ENCODE measurements at regions not wholly inside any gene's neighbourhood (a gene's known extent, or its start where the extent isn't known, plus 50 kb on each side); places are given as distances from the start of the nearest gene placed in this dataset.

DNA sequence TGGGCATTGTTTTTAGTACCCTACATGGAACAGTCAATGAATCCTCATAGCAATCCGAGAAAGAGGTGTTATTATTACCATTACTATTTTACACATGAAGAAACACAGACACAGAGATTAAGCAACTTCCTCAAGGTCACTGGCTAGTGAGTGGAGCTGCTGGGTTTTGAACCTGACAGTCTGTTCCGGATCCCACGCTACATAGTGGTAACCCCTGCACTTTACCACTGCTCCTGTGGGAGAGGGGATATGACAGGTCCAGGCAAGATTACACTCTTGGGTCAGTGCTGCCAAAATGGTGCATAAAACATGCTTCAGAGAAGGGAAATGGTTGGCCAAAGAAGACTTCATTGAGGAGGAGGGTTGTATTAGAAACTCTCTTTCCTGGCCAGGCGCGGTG lies 185.7 kb downstream of the XPNPEP1 start:
- H3K9me3 Mint-ChIP-seq (ENCODE audit: insufficient read depth), result no peaks in the 10 kb centered on the region
- peaks cover 0 to 4% (median 0%) of the 10 kb centered on the region in 3 donors for H3K9me3 ChIP-seq (ENCODE audit: control extremely low read depth in 1 of 3, control insufficient read depth in 2 of 3, insufficient read depth in 1 of 3, low read length in 2 of 3)
- 100% methylated on average over 3 of the region's 5 CpGs for WGBS (ENCODE audit: insufficient coverage)
- no peak overlapping the region for H3K4me3 Mint-ChIP-seq
- no peak overlapping the region for H3K4me2 ChIP-seq (replicated peaks; ENCODE audit: low read depth, low read length, poor library complexity, severe bottlenecking)
- H3K27me3 ChIP-seq (replicated peaks in 1 of 4; ENCODE audit: control extremely low read depth in 1 of 4, control insufficient read depth in 3 of 4, insufficient read depth in 4 of 4, low read length in 3 of 4), result no peaks in the 10 kb centered on the region
- no peak overlapping the region for H3K27ac ChIP-seq (ENCODE audit: low read length in 2 of 2)
- CTCF ChIA-PET, result no interaction called here
- peaks cover 9% of the 10 kb centered on the region for H3K27me3 Mint-ChIP-seq
- H4K20me1 ChIP-seq (ENCODE audit: control insufficient read depth, insufficient read depth, low read length, poor library complexity, severe bottlenecking), result no peaks in the 10 kb centered on the region
- no peaks in the 10 kb centered on the region for H3K4me1 ChIP-seq (ENCODE audit: control insufficient read depth in 2 of 2, insufficient read depth in 2 of 2, low read length in 2 of 2)
- H2AFZ ChIP-seq (ENCODE audit: insufficient read depth, low read depth, low read length, poor library complexity, severe bottlenecking), result no peak overlapping the region
- H3K9ac ChIP-seq (ENCODE audit: low read length), result no peak overlapping the region
- DNase-seq (no peak), ATAC-seq (ENCODE audit: low read depth) (no peak)
- no peaks in the 10 kb centered on the region for H3K79me2 ChIP-seq (ENCODE audit: control insufficient read depth, insufficient read depth, low read length)
- POLR2A ChIA-PET, result no interaction called here
- H3K4me3 ChIP-seq (ENCODE audit: control extremely low read depth in 1 of 5, extremely low read depth in 1 of 5, insufficient read depth in 1 of 5, low read depth in 2 of 5, low read length in 4 of 5), result no peak overlapping the region
- no peak for TF ChIP-seq EZH2 (IDR thresholded peaks at IDR 0.05; ENCODE audit: borderline replicate concordance, insufficient read depth, low read depth, low read length, poor library complexity, severe bottlenecking)
- TF ChIP-seq, protein P1, sequence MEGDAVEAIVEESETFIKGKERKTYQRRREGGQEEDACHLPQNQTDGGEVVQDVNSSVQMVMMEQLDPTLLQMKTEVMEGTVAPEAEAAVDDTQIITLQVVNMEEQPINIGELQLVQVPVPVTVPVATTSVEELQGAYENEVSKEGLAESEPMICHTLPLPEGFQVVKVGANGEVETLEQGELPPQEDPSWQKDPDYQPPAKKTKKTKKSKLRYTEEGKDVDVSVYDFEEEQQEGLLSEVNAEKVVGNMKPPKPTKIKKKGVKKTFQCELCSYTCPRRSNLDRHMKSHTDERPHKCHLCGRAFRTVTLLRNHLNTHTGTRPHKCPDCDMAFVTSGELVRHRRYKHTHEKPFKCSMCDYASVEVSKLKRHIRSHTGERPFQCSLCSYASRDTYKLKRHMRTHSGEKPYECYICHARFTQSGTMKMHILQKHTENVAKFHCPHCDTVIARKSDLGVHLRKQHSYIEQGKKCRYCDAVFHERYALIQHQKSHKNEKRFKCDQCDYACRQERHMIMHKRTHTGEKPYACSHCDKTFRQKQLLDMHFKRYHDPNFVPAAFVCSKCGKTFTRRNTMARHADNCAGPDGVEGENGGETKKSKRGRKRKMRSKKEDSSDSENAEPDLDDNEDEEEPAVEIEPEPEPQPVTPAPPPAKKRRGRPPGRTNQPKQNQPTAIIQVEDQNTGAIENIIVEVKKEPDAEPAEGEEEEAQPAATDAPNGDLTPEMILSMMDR (IDR thresholded peaks at IDR 0.05), result no peak
- H3K27ac Mint-ChIP-seq, result no peak overlapping the region
- no peaks in the 10 kb centered on the region for H3K4me1 Mint-ChIP-seq
- no peaks in the 10 kb centered on the region for H3K36me3 ChIP-seq (replicated peaks in 1 of 2; ENCODE audit: control extremely low read depth in 1 of 2, control insufficient read depth in 1 of 2, extremely low read depth in 1 of 2, insufficient read depth in 2 of 2, low read length in 1 of 2)
- intact Hi-C loops (cut with micrococcal nuclease), result no loop called here

DNA sequence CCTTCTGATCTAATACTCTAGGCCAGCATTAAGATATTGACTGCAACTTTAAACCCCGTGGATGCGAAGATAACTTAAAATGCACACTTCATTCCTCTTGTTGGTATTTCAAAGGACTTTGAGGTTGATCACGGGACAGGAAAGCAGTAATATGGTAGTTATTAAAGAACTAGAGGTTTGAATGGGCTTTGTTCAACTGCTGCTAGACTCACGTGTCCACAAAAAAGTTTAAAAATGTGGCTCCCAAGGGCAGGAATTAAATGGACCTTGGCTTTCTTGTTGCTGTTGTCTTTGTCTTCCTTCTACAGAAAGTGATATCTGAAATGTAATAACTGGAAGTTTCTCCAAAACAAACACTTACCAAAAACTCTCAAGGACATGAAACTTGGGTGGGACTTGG lies 186.3 kb downstream of the XPNPEP1 start:
- Mint-ChIP-seq H3K4me1 (no peaks in the 10 kb centered on the region), H3K9me3 (ENCODE audit: insufficient read depth) (no peaks in the 10 kb centered on the region), H3K27me3 (peaks cover 9% of the 10 kb centered on the region), H3K27ac (no peak overlapping the region), H3K4me3 (no peak overlapping the region)
- H2AFZ ChIP-seq (ENCODE audit: insufficient read depth, low read depth, low read length, poor library complexity, severe bottlenecking), result no peak overlapping the region
- POLR2A ChIA-PET, result no interaction called here
- DNase-seq (no peak), ATAC-seq (ENCODE audit: low read depth) (no peak)
- 60% methylated on average over 1 of the region's 4 CpGs for WGBS (ENCODE audit: insufficient coverage)
- no peaks in the 10 kb centered on the region for H3K27me3 ChIP-seq (replicated peaks in 1 of 4; ENCODE audit: control extremely low read depth in 1 of 4, control insufficient read depth in 3 of 4, insufficient read depth in 4 of 4, low read length in 3 of 4)
- no peak for TF ChIP-seq EZH2 (IDR thresholded peaks at IDR 0.05; ENCODE audit: borderline replicate concordance, insufficient read depth, low read depth, low read length, poor library complexity, severe bottlenecking)
- TF ChIP-seq, protein P1 (IDR thresholded peaks at IDR 0.05), result no peak
- H3K36me3 ChIP-seq (replicated peaks in 1 of 2; ENCODE audit: control extremely low read depth in 1 of 2, control insufficient read depth in 1 of 2, extremely low read depth in 1 of 2, insufficient read depth in 2 of 2, low read length in 1 of 2), result no peaks in the 10 kb centered on the region
- intact Hi-C loops (cut with micrococcal nuclease), result no loop called here
- H3K79me2 ChIP-seq (ENCODE audit: control insufficient read depth, insufficient read depth, low read length), result no peaks in the 10 kb centered on the region
- H4K20me1 ChIP-seq (ENCODE audit: control insufficient read depth, insufficient read depth, low read length, poor library complexity, severe bottlenecking), result no peaks in the 10 kb centered on the region
- H3K4me3 ChIP-seq (ENCODE audit: control extremely low read depth in 1 of 5, extremely low read depth in 1 of 5, insufficient read depth in 1 of 5, low read depth in 2 of 5, low read length in 4 of 5), result no peak overlapping the region
- CTCF ChIA-PET, result no interaction called here
- no peak overlapping the region for H3K4me2 ChIP-seq (replicated peaks; ENCODE audit: low read depth, low read length, poor library complexity, severe bottlenecking)
- no peak overlapping the region for H3K27ac ChIP-seq (ENCODE audit: low read length in 2 of 2)
- H3K4me1 ChIP-seq (ENCODE audit: control insufficient read depth in 2 of 2, insufficient read depth in 2 of 2, low read length in 2 of 2), result no peaks in the 10 kb centered on the region
- H3K9ac ChIP-seq (ENCODE audit: low read length), result no peak overlapping the region
- H3K9me3 ChIP-seq (ENCODE audit: control extremely low read depth in 1 of 3, control insufficient read depth in 2 of 3, insufficient read depth in 1 of 3, low read length in 2 of 3), result peaks cover 0 to 4% (median 0%) of the 10 kb centered on the region in 3 donors

Data from B cell (primary cell).